ENCODE measurements at regions not wholly inside any gene's neighbourhood (a gene's known extent, or its start where the extent isn't known, plus 50 kb on each side); places are given as distances from the start of the nearest gene placed in this dataset.
"Not testable (repeated sequence)": the region's sequence is repeated elsewhere in the genome, so short reads cannot be mapped to it uniquely, and the experiment has no call there.

- no peak for FAIRE-seq
These were observed 537.5 kb upstream of the CCDC54 start for GRCh38 chr3:106839576-106840280.

- FAIRE-seq = no peak
These were observed 536.9 kb upstream of the CCDC54 start for GRCh38 chr3:106840319-106840718.

- FAIRE-seq = no peak
These were observed 535.1 kb upstream of the CCDC54 start for GRCh38 chr3:106842151-106842550.

GRCh38 chr3:106844638-106845037, 532.6 kb upstream of the CCDC54 start:
- no peak for FAIRE-seq

- no peak for FAIRE-seq
These were observed 529.1 kb upstream of the CCDC54 start for GRCh38 chr3:106848099-106848498.

GRCh38 chr3:106850437-106850836, 526.8 kb upstream of the CCDC54 start:
- no peak for FAIRE-seq

- not testable (repeated sequence) for FAIRE-seq
These were observed 518.9 kb upstream of the CCDC54 start for GRCh38 chr3:106858321-106858720.

- no peak for FAIRE-seq
These were observed 517.1 kb upstream of the CCDC54 start for GRCh38 chr3:106860182-106860581.

GRCh38 chr3:106862067-106862466, 515.2 kb upstream of the CCDC54 start:
- FAIRE-seq = no peak

GRCh38 chr3:106877627-106878026, 499.6 kb upstream of the CCDC54 start:
- no peak for FAIRE-seq

GRCh38 chr3:106880206-106880605, 497.0 kb upstream of the CCDC54 start:
- no peak for FAIRE-seq

GRCh38 chr3:106881186-106881585, 496.1 kb upstream of the CCDC54 start:
- FAIRE-seq = no peak

GRCh38 chr3:106882297-106882696, 494.9 kb upstream of the CCDC54 start:
- FAIRE-seq = no peak

- no peak for FAIRE-seq
These were observed 471.2 kb upstream of the CCDC54 start for GRCh38 chr3:106906074-106906473.

GRCh38 chr3:106908181-106908938, 468.9 kb upstream of the CCDC54 start:
- no peak for FAIRE-seq

GRCh38 chr3:106913111-106913698, 464.0 kb upstream of the CCDC54 start:
- FAIRE-seq = no peak

- no peak for FAIRE-seq
These were observed 463.3 kb upstream of the CCDC54 start for GRCh38 chr3:106913966-106914365.

GRCh38 chr3:106920609-106921008, 456.6 kb upstream of the CCDC54 start:
- no peak for FAIRE-seq

- no peak for FAIRE-seq
These were observed 448.2 kb upstream of the CCDC54 start for GRCh38 chr3:106929081-106929480.

GRCh38 chr3:106930086-106930485, 447.2 kb upstream of the CCDC54 start:
- FAIRE-seq = no peak

- FAIRE-seq = no peak
These were observed 445.3 kb upstream of the CCDC54 start for GRCh38 chr3:106931904-106932303.

GRCh38 chr3:106936337-106936736, 440.9 kb upstream of the CCDC54 start:
- no peak for FAIRE-seq

GRCh38 chr3:106942051-106942450, 435.2 kb upstream of the CCDC54 start:
- FAIRE-seq = no peak

- FAIRE-seq = no peak
These were observed 434.2 kb upstream of the CCDC54 start for GRCh38 chr3:106943071-106943470.

Data from A204.1 (cell line).